GM03348 (cell line): ENCODE measurements at regions not wholly inside any gene's neighbourhood (a gene's known extent, or its start where the extent isn't known, plus 50 kb on each side); places are given as distances from the start of the nearest gene placed in this dataset.

Experiments used
- DNase-seq: peaks from one replicate; pipeline ENCODE4 v3.0.0; 2012; ENCODE audit warnings: low spot score

GRCh38 chr3:158970006-158970405, 168.2 kb downstream of the MFSD1 start:
- DNase-seq, result no peak

- no peak for DNase-seq
Measured at GRCh38 chr3:158974904-158975303, 173.1 kb downstream of the MFSD1 start.

- DNase-seq, result no peak
Measured at GRCh38 chr3:158976966-158977365, 175.1 kb downstream of the MFSD1 start.

GRCh38 chr3:158977497-158977896, 175.6 kb downstream of the MFSD1 start:
- no peak for DNase-seq

- no peak for DNase-seq
Measured at GRCh38 chr3:158983216-158984099, 181.6 kb downstream of the MFSD1 start.

- no peak for DNase-seq
Measured at GRCh38 chr3:158991146-158991705, 189.4 kb downstream of the MFSD1 start.

GRCh38 chr3:158992463-158992862, 190.6 kb downstream of the MFSD1 start:
- no peak for DNase-seq

GRCh38 chr3:158994386-158994785, 192.5 kb downstream of the MFSD1 start:
- no peak for DNase-seq

GRCh38 chr3:159001711-159002110, 199.9 kb downstream of the MFSD1 start:
- no peak for DNase-seq

- no peak for DNase-seq
Measured at GRCh38 chr3:159005137-159005536, 203.3 kb downstream of the MFSD1 start.

- DNase-seq, result no peak
Measured at GRCh38 chr3:159007331-159007730, 205.5 kb downstream of the MFSD1 start.

GRCh38 chr3:159008401-159008800, 206.5 kb downstream of the MFSD1 start:
- DNase-seq, result no peak

GRCh38 chr3:159018341-159018740, 216.5 kb downstream of the MFSD1 start:
- no peak for DNase-seq

- no peak for DNase-seq
Measured at GRCh38 chr3:159025733-159026132, 223.9 kb downstream of the MFSD1 start.

GRCh38 chr3:159026510-159026909, 224.7 kb downstream of the MFSD1 start:
- no peak for DNase-seq

- DNase-seq, result no peak
Measured at GRCh38 chr3:159028706-159029105, 226.9 kb downstream of the MFSD1 start.

- no peak for DNase-seq
Measured at GRCh38 chr3:159029306-159030026, 227.6 kb downstream of the MFSD1 start.

- no peak for DNase-seq
Measured at GRCh38 chr3:159030138-159030670, 228.3 kb downstream of the MFSD1 start.

GRCh38 chr3:159030886-159031679, 229.2 kb downstream of the MFSD1 start:
- no peak for DNase-seq

- DNase-seq, result no peak
Measured at GRCh38 chr3:159032311-159032710, 230.5 kb downstream of the MFSD1 start.

GRCh38 chr3:159038405-159038804, 236.6 kb downstream of the MFSD1 start:
- no peak for DNase-seq

- DNase-seq, result no peak
Measured at GRCh38 chr3:159039286-159039685, 237.4 kb downstream of the MFSD1 start.
